Inflammatory macrophage (primary cell): ENCODE measurements at regions not wholly inside any gene's neighbourhood (a gene's known extent, or its start where the extent isn't known, plus 50 kb on each side); places are given as distances from the start of the nearest gene placed in this dataset.
"Not testable (repeated sequence)": the region's sequence is repeated elsewhere in the genome, so short reads cannot be mapped to it uniquely, and the experiment has no call there.

Experiments used
- DNase-seq, 2 donors: peaks; one replicate each; pipeline ENCODE4 v3.0.0-alpha.2; 2020 to 2022

DNA sequence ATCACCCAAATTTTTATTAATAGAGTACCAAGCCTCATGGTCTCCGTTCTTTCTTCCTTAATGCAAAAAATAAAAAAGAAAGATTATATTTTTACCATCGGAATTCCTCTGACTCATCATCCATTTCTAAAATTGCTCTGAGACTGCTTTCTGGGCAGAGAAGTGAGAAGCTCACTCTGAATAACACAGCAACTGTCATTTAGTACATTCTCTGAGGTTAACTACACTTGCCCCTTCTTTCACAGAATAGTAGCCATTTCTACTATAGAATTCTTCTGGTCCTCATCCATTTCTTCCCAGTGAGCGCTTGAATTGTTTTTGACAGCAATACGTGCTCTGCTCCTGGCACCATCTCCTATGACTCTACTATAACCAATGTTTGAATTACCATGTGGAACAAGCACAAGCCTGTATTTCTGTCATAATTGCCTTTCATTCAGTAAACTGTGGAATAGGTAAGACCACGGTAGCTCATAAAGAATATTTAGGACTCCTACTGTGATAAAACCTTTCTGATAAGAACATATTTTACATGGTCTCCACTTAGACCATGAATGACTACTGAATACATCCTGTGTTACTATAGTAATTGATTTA, 435.5 kb upstream of the NRSN1 start:
- no peak for DNase-seq

- DNase-seq = no peak
Measured at GRCh38 chr6:23692184-23692583, 433.8 kb upstream of the NRSN1 start.

GRCh38 chr6:23696992-23697391, 429.0 kb upstream of the NRSN1 start:
- DNase-seq = no peak

- no peak for DNase-seq
Measured at GRCh38 chr6:23704479-23705052, 421.4 kb upstream of the NRSN1 start.

- no peak for DNase-seq
Measured at GRCh38 chr6:23705697-23706096, 420.3 kb upstream of the NRSN1 start.

GRCh38 chr6:23712756-23713155, 413.3 kb upstream of the NRSN1 start:
- no peak for DNase-seq

- DNase-seq = no peak
Measured at GRCh38 chr6:23713211-23713610, 412.8 kb upstream of the NRSN1 start.

DNA sequence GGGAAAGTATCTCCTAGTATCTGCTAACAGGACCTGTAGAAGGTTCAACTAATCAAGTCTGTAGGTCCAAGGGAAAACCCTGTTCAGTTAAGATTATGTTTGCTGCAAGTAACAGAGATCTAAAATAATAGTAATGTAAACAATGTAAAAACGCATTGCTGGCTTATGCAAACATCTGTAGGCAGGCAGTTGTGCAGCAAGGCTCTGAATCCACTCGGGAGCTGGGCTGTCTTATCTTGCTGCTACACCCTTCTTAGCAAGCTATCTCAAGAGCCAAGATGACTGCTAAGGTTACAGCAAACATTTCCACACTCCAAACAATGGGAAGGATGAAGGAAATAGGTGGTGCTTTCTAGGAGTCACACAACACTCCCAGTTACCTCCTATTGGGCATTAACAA, 397.3 kb upstream of the NRSN1 start:
- DNase-seq = no peak

DNA sequence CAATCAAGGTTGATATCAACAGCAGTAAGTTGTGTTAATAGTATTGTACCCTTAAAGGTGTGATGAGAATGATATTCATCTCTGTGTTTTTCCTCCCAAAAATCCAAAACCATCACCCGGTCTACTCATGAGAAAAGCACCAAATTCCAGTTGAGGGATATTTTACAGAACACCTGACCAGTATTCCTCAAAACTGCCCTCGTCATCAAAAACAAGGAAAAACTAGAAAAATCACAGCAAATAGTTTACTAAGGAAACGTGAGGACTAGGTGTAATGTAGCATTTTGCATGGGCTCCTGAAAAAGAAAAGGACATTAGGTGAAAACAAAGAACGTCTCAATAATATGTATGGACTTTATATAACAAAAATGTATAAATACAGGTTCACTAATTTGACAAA, 394.4 kb upstream of the NRSN1 start:
- no peak for DNase-seq

- no peak for DNase-seq
Measured at GRCh38 chr6:23732521-23732920, 393.5 kb upstream of the NRSN1 start.

DNA sequence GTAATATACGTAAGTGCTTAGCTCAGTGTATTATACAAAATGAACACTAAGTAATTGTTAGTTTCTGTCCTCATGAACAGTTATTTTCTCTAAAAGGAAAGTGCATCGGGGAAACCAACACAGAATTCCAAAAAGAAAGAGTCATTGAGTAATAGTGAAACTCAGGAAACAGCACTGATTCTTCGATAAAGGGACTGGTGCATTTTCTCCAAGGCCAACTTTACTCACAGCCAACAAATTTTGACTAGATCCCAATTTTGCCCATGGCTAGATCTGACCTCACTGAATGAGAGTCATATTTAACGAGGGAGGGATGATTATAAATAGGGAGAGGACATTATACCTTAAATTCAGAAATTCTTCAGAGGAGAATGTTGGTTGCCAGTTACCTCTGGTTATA, 390.9 kb upstream of the NRSN1 start:
- DNase-seq = no peak

DNA sequence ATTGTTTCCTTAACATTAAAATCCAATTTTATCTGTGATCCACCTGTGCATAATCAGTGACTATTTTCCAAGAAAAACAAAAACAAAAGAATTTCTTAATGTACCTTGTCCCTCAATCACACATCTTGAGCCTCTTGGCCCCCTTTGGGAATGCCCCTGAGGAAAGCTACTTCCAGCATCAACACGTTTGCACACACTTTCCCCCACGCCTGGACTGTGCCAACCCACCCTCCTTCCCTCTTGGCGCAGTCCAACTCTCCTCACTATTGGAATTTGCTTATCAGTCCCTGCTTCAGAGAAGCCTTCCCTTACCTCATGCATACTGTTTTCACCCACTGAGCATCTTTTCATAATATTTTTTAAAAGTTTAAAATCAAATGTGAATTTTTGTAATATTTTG, 389.4 kb upstream of the NRSN1 start:
- no peak for DNase-seq

DNA sequence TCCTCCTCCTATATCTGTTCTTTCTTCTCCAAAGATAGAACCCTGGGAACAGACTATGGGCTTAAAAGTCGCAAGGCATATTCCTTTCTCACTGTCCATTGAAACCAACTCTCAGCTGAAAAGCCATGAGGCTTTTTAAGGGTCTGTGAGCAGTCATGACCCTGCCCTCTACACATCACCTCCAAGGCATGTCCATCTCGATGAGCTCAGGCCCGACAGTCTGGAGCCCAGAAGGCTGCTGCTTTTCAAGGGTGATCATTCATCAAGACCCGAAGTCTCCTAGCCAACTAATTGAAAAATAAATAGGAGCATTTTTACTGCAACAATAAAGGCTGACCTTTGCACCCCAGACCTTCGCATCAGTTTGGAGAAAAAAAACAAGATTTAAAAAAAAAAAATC, 378.8 kb upstream of the NRSN1 start:
- DNase-seq = no peak

DNA sequence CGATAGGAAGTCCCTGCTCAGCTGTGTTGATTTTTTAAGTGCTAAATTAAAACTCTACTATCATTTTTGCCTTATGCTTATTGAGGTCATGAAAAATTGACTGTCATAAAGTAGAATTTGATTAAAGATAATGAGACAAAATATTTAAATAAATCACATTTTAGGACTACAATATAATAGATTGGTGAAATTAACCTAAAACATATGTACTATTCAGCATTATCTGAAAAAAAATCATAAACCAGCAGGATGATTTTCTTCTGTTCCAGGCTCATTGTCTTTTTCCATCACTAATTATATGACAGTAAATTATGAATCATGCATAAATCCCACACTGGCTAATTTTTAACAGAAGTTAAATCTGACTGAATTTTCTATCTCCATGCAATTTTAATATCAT, 373.6 kb upstream of the NRSN1 start:
- DNase-seq = no peak

GRCh38 chr6:23754197-23754596, 371.8 kb upstream of the NRSN1 start:
- no peak for DNase-seq

GRCh38 chr6:23775127-23775526, 350.9 kb upstream of the NRSN1 start:
- DNase-seq = no peak

DNA sequence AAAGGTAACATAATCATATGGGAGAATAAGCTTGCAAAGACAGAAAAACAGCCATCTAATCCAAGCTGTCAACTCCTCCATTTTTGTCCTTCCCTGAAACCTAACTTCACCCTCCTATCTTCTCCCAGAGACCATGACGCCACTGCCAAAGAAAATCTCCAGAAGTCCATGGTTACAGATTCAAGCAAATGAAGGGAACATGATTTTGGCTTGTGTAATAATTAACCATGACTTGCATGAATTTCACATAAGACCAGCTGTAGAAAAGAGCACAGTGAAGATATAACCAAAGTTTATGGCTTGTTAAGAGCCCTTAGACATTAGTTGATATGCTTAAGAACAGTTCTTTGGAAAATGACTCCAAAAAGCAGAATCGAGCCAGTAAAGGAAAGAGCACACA, 342.1 kb upstream of the NRSN1 start:
- no peak for DNase-seq

DNA sequence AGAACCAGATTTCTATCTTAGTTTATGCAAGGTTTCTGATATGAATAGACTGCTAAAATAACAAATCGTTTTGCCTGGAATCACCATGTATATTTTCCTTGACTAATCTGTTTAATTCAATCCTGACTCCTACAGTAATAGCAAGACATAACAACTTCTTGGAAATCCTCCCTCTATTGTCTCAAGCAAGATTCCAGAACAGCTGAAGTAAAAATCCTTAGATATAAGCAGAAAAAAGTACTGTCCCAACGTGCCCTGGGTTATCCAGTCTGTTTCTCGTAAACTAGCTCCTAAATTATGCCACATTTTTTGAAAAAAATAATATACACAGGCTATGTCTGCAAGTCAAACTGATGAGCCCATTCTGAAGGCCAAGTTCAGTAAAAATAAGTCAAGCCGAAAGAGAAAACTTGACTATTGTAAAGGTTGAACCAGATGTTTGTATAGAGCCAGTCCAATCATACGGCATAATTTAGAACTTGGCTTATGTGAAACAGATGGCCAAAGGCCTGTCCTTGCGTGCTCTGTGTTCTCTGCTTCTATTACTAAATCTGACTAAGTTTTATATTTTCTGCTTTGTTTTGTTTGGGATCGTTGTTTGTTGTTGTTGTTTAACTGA, 341.6 kb upstream of the NRSN1 start:
- DNase-seq = no peak

- no peak for DNase-seq
Measured at GRCh38 chr6:23790756-23791155, 335.3 kb upstream of the NRSN1 start.

- no peak for DNase-seq
Measured at GRCh38 chr6:23797041-23797440, 329.0 kb upstream of the NRSN1 start.

DNA sequence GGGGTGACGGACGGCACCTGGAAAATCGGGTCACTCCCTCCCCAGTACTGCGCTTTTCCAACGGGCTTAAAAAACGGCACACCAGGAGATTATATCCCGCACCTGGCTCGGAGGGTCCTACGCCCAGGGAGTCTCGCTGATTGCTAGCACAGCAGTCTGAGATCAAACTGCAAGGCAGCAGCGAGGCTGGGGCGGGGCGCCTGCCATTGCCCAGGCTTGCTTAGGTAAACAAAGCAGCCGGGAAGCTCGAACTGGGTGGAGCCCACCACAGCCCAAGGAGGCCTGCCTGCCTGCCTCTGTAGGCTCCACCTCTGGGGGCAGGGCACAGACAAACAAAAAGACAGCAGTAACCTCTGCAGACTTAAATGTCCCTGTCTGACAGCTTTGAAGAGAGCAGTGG, 321.7 kb upstream of the NRSN1 start:
- DNase-seq = not testable (repeated sequence)

GRCh38 chr6:23821141-23821540, 304.9 kb upstream of the NRSN1 start:
- DNase-seq = not testable (repeated sequence)

GRCh38 chr6:23823421-23823820, 302.6 kb upstream of the NRSN1 start:
- peak in 1 of 2 donors; percentile 7 for DNase-seq

GRCh38 chr6:23826572-23826971, 299.4 kb upstream of the NRSN1 start:
- no peak for DNase-seq

DNA sequence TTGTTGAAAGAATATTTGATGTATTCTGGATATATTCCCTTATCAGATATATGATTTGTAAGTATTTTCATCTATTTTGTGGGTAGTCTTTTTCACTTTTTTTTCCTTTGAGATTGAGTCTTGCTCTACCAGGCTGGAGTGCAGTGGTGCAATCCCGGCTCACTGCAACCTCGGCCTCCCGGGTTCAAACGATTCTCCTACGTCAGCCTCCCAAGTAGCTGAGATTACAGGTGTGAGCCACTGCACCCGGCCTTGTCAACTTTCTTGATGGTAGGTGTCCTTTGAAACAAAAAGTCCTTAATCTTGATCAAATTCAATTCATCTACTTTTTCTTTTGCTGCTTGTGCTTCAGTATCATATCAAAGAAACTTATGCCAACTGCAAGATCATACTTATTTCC, 297.2 kb upstream of the NRSN1 start:
- DNase-seq = no peak
